ENCODE measurements at regions not wholly inside any gene's neighbourhood (a gene's known extent, or its start where the extent isn't known, plus 50 kb on each side); places are given as distances from the start of the nearest gene placed in this dataset.

- no peak for DNase-seq
Observed at GRCh38 chr13:85663856-85664255, 135.4 kb downstream of the SLITRK6 start.

DNA sequence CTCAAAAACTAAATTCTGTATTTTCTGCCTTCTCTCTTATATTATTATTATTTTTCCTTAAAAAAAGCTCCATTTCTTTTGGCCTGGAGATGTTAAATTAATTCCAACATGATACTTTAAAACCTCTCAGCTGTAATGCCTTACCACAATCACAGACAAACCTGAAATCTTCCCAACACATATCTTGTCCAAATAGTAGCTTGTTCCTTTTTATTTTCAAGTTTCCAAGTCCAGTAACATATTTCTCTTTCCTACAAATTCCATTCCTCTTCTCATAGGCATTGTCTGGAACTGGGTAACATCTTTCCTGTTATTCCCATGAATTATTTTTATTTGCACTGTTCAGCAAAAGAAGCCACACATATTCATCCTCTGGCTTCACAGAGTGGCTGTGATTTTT lies 137.0 kb downstream of the SLITRK6 start:
- DNase-seq, result no peak

GRCh38 chr13:85661675-85662074 lies 137.5 kb downstream of the SLITRK6 start:
- no peak for DNase-seq

GRCh38 chr13:85659493-85659892 lies 139.7 kb downstream of the SLITRK6 start:
- DNase-seq, result no peak

GRCh38 chr13:85657942-85658341 lies 141.3 kb downstream of the SLITRK6 start:
- no peak for DNase-seq

- DNase-seq, result no peak
Observed at GRCh38 chr13:85655040-85655439, 144.2 kb downstream of the SLITRK6 start.

GRCh38 chr13:85654227-85654626 lies 145.0 kb downstream of the SLITRK6 start:
- no peak for DNase-seq

DNA sequence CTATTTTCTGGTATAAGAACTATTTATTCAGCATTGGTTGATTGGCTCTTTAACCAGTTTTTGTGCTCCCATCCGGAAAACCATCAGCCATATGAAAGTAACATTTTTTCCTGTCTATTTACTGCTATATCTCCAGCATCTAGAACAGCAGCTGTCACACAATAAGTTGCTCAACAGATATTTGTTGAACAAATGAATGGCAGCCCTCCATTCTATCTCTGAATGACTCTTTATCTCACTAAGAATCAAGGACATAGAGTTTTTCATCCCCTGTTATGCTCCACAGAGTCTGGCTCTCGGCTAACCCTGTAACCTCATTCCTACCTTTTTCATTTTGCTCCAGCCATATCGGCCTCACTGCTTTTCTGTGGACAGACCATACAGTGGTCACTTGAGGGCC lies 145.5 kb downstream of the SLITRK6 start:
- no peak for DNase-seq

DNA sequence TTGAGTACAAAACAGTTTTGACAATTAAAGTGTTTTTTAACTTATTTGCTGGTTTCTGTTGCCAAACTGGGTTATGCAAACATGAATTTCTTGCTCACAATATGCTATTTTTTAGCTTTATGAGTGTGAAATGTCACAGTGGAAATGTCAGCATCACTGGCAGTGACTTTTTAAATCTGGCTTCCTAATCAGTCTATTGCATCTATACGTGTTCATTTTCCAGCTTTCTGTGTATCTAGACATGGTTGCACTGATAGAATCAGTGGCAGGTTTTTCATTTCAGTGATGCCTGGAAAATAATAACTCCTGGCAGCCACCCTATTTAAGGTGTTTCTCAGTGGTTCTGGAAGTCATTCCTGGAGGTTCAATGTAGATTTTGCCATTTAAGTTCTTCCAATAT lies 146.7 kb downstream of the SLITRK6 start:
- no peak for DNase-seq

DNA sequence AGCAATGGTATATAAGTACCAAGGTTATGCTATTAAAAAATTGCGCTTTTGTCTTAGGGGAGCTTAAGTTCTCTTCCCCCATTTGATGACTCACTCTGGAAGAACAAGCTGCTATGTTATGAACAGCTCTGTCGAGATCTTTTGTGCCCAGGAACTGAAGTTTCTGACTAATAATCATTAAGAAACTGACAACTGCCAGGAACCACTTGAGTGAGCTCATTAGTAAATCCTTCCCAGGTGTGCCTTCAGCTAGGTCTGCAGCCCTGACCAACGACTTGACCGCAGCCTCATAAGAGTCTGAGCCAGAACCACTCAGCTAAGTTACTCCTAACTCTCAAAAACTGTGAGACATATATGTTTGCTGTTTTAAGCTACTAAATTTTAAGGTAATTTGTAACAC lies 147.8 kb downstream of the SLITRK6 start:
- no peak for DNase-seq

DNA sequence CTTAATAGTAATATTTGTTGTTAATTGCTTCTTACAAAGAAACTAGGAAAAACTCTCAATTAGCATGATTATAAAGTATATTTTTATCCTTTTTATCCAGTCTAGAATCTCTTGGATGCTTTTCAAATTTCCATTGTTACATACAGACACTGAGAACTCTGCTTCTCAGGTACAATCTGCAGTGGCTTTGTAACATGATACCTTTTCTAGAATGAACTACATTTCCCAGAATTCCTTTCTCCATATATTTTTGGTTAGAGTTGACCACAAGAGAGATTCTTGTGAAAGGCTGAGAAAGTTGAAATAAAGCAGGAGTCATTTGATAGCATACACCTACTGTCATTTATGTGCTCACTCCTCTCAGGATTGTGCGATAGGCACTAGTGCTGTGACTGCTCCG lies 148.6 kb downstream of the SLITRK6 start:
- no peak for DNase-seq

DNA sequence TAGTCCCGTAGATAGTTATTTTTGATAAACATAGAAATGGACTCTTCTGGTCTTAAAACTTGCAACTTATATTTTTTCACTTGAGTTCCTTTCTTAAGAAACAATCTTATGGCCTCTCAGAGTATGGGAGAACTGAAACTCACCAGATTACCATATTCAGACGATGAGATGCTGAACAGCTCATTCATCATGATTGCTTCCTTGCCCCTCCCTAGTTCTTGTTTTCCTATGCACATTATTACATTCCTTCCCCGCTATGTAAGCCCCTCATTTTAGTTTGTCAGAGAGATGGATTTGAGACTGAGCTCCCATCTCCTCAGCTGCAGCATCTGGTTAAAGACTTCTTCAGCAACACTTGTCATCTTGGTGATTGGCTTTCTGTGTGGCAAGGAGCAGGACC lies 158.5 kb downstream of the SLITRK6 start:
- DNase-seq, result no peak

DNA sequence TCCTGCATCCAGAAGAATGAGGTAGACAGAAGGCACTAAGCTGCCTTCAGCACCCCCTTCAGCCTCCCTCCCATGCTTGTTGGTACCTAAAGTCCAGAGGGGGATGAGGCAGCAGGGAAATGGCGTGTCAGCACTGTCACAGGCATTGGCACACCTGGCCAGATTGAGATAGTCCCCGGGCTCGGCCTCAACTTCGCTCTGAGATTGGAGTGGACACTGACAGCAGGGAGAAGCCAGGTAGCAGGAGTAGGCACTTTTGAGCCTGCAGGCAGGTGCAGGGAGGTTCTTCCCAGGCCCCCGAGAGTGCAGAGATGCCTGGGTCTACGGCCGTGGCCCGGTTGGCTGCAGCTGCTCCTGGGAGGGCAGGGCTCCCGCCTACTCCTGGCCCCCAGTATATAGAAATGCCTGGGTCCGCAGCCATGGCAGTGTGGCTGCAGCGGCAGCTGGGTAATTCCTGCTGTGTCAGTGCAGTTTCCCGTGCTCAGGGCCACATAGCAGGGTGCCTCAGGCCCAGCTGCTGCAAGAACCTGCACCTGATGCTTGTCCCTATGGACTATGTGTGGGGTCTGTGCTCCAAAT lies 160.3 kb downstream of the SLITRK6 start:
- DNase-seq, result no peak

- DNase-seq, result no peak
Observed at GRCh38 chr13:85638265-85638664, 161.0 kb downstream of the SLITRK6 start.

GRCh38 chr13:85632526-85633195 lies 166.6 kb downstream of the SLITRK6 start:
- DNase-seq, result no peak

GRCh38 chr13:85631801-85632200 lies 167.4 kb downstream of the SLITRK6 start:
- no peak for DNase-seq

DNA sequence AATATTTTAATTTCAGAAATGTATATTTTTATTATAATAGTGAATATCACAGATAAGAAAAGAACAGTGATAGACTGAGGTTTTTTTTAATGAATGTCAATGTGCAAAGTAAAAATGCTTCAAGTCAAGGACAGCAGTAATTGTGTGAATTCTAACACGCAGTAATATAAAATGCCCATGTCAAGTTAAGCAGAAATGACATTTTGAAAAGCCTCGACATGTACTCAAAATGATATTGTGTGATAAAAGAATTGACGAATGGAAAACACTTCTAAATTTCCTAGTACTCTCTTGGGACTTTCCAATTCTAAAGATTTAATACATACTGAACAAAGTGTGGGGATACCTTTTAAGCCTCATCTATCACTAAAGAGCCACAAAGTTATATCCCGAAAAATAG lies 172.6 kb downstream of the SLITRK6 start:
- DNase-seq, result no peak

DNA sequence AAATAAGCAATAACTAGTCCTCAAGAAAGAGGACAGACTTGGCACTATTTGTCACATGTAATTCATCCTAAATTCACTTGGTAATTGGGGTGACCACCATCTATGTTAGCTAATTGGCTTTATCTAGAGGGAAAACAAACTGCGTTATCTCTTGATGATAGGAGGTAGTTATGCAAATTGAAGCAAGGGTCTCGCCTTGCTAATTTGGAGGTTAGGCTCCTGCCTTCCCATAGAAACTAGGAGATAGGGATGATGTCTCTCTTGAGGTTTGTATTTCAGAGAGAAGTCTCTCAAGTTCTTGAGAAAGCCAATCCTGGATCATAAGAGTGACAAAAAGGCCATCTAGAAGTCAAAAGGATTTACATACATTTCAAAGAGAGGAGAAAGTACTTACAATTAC lies 179.9 kb downstream of the SLITRK6 start:
- DNase-seq, result no peak

DNA sequence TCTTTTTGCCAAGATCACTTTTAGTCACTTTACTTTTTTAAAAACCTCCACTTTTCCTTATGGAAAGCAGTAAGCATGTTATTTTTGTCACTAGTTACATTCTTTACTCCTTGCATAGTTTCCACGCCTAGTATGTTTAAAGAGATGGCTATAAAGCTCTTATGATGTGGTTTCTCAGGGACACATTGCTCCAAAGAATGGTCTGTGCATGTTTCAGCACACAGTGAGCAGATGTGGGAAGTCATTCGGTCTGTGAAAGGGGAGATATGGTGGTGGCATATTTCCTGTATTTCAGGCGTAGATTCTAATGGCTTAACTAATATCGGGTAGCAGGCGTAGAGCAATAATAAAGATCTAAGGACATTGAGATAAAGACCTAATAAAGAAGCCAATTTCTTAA lies 180.7 kb downstream of the SLITRK6 start:
- no peak for DNase-seq

DNA sequence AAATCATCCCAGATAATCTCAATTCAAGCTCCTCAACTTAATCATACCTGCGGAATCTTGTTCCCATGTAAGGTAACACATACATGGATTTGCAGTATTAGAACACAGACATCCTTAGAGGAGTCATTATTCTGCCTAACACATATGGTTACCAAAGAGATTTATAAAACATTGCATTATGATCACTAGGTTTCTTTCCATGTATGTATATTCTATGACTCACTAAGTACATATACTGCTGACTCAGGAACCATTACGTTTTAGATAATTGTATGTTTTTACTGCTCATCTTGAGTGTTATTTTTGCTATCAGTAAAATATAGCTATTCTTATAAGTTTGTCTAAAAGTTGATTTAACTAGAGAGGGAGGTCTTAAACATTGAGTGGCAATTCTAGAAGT lies 182.9 kb downstream of the SLITRK6 start:
- no peak for DNase-seq

GRCh38 chr13:85615031-85615430 lies 184.2 kb downstream of the SLITRK6 start:
- no peak for DNase-seq

GRCh38 chr13:85610024-85610423 lies 189.2 kb downstream of the SLITRK6 start:
- no peak for DNase-seq

DNA sequence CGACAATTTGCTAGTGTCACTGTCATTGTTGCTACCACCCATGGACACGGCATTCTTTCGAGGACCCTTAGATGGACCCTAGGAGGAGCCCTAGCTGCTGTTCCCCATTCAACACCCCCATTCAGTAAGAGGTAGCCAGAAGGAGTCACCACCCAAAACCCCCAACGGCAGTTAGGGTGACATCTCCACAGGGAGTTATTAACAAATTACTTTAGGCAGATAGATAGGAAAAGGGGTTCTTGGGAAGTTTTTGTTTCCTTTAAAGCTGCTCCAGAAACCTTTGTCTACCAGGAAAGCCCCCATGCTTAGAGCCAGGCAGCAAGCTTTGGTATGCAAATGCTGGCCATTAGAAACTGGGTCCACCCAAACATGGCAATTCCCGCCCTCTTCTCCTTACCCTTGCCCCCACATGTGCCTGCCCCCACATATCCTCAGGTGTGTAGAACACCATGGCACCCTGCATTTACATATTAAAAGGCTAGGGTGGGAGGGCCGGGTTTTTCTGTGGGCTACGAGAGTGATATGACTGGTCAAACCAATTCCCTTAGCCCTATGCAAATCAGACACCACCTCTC lies 190.9 kb downstream of the SLITRK6 start:
- no peak for DNase-seq

GRCh38 chr13:85603735-85604134 lies 195.5 kb downstream of the SLITRK6 start:
- no peak for DNase-seq

DNA sequence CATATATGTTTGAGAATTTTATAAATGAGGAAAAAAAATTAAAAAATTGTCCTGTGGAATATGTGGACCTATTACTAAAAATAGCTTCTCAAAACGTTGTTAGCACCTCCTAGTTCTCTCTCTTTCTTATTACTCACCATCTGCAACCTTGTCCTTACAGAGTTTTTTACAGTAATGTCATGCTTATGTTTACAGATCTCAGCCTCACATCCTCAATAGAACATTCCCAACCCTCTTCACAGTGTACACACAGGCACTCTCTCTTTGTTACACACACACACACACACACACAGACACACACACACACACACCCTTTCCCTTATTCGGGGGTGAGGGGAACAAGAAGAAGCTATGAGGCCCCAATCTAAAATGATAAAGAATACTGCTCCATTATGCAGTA lies 197.7 kb downstream of the SLITRK6 start:
- no peak for DNase-seq
